ENCODE measurements at regions not wholly inside any gene's neighbourhood (a gene's known extent, or its start where the extent isn't known, plus 50 kb on each side); places are given as distances from the start of the nearest gene placed in this dataset.

DNA sequence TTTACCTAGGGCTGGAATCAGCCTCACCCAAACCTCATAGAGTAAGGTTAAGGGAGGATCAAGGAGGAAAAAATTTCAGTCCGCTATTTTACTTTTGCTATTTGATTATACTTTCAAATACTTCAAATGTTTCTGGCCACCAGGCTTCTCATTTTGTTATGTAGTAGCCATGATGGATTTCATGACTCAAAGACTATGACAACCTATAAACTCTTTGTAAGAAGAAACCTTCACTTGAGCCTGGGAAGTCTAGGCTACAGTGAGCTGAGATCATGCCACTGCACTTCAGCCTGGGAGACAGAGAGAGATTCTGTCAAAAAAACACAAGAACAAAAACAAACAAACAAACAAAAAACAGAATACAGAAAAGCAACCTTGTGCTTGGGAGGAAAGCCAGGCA, 293.6 kb upstream of the TNC start:
- H3K9me3 ChIP-seq (ENCODE audit: control insufficient read depth, insufficient read depth, low read depth, low read length): no peaks in the 10 kb centered on the region
- H3K4me3 ChIP-seq (ENCODE audit: low read depth in 2 of 2, low read length in 2 of 2): no peak overlapping the region
- DNase-seq (ENCODE audit: low read depth, low spot score) (no peak), ATAC-seq (no peak)
- H3K4me1 ChIP-seq (ENCODE audit: control insufficient read depth, insufficient read depth, low read length): no peaks in the 10 kb centered on the region
- ChIA-PET POLR2A (no interaction called here), CTCF (no interaction called here)
- H3K27me3 ChIP-seq (ENCODE audit: control insufficient read depth, insufficient read depth, low read length): no peaks in the 10 kb centered on the region
- BruUV-seq (replicated peaks): no TSS peak
- TF ChIP-seq, protein P1, sequence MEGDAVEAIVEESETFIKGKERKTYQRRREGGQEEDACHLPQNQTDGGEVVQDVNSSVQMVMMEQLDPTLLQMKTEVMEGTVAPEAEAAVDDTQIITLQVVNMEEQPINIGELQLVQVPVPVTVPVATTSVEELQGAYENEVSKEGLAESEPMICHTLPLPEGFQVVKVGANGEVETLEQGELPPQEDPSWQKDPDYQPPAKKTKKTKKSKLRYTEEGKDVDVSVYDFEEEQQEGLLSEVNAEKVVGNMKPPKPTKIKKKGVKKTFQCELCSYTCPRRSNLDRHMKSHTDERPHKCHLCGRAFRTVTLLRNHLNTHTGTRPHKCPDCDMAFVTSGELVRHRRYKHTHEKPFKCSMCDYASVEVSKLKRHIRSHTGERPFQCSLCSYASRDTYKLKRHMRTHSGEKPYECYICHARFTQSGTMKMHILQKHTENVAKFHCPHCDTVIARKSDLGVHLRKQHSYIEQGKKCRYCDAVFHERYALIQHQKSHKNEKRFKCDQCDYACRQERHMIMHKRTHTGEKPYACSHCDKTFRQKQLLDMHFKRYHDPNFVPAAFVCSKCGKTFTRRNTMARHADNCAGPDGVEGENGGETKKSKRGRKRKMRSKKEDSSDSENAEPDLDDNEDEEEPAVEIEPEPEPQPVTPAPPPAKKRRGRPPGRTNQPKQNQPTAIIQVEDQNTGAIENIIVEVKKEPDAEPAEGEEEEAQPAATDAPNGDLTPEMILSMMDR (IDR thresholded peaks at IDR 0.05): no peak
- no peak for TF ChIP-seq POLR2AphosphoS5 (IDR thresholded peaks at IDR 0.05; ENCODE audit: low read depth, low read length)
- TF ChIP-seq, protein P2, sequence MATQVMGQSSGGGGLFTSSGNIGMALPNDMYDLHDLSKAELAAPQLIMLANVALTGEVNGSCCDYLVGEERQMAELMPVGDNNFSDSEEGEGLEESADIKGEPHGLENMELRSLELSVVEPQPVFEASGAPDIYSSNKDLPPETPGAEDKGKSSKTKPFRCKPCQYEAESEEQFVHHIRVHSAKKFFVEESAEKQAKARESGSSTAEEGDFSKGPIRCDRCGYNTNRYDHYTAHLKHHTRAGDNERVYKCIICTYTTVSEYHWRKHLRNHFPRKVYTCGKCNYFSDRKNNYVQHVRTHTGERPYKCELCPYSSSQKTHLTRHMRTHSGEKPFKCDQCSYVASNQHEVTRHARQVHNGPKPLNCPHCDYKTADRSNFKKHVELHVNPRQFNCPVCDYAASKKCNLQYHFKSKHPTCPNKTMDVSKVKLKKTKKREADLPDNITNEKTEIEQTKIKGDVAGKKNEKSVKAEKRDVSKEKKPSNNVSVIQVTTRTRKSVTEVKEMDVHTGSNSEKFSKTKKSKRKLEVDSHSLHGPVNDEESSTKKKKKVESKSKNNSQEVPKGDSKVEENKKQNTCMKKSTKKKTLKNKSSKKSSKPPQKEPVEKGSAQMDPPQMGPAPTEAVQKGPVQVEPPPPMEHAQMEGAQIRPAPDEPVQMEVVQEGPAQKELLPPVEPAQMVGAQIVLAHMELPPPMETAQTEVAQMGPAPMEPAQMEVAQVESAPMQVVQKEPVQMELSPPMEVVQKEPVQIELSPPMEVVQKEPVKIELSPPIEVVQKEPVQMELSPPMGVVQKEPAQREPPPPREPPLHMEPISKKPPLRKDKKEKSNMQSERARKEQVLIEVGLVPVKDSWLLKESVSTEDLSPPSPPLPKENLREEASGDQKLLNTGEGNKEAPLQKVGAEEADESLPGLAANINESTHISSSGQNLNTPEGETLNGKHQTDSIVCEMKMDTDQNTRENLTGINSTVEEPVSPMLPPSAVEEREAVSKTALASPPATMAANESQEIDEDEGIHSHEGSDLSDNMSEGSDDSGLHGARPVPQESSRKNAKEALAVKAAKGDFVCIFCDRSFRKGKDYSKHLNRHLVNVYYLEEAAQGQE (IDR thresholded peaks at IDR 0.05; ENCODE audit: insufficient read depth in 1 of 2, low read depth in 2 of 2, low read length in 1 of 2): no peak
- no peak for TF ChIP-seq SIN3A (IDR thresholded peaks at IDR 0.05; ENCODE audit: borderline replicate concordance, insufficient read depth, low read depth, low read length)
- no peak for TF ChIP-seq TCF7L2 (IDR thresholded peaks at IDR 0.05; ENCODE audit: low read depth, low read length)
- H3K27ac ChIP-seq (ENCODE audit: low read length): no peak overlapping the region
- in situ Hi-C loops (cut with HindIII; ENCODE audit: low pct_unique_long_range_greater_than_20kb, low sequenced_read_pairs) (no loop called here), intact Hi-C loops (cut with micrococcal nuclease; ENCODE audit: unreplicated experiment) (no loop called here)
- no peaks in the 10 kb centered on the region for H3K36me3 ChIP-seq (ENCODE audit: control insufficient read depth, insufficient read depth, low read length)

- Histone ChIP-seq H3K27me3 (ENCODE audit: control insufficient read depth, insufficient read depth, low read length) (no peaks in the 10 kb centered on the region), H3K4me3 (ENCODE audit: low read depth in 2 of 2, low read length in 2 of 2) (no peak overlapping the region), H3K27ac (ENCODE audit: low read length) (no peak overlapping the region), H3K4me1 (ENCODE audit: control insufficient read depth, insufficient read depth, low read length) (no peaks in the 10 kb centered on the region), H3K36me3 (ENCODE audit: control insufficient read depth, insufficient read depth, low read length) (no peaks in the 10 kb centered on the region), H3K9me3 (ENCODE audit: control insufficient read depth, insufficient read depth, low read depth, low read length) (no peaks in the 10 kb centered on the region)
- in situ Hi-C loops (cut with HindIII; ENCODE audit: low pct_unique_long_range_greater_than_20kb, low sequenced_read_pairs) (no loop called here), intact Hi-C loops (cut with micrococcal nuclease; ENCODE audit: unreplicated experiment) (no loop called here)
- no peak for DNase-seq (ENCODE audit: low read depth, low spot score)
- ChIA-PET POLR2A (no interaction called here), CTCF (no interaction called here)
- no peak for ATAC-seq
- TF ChIP-seq, protein P1 (IDR thresholded peaks at IDR 0.05): no peak
- TF ChIP-seq TCF7L2 (IDR thresholded peaks at IDR 0.05; ENCODE audit: low read depth, low read length): no peak
- TF ChIP-seq, protein P2 (IDR thresholded peaks at IDR 0.05; ENCODE audit: insufficient read depth in 1 of 2, low read depth in 2 of 2, low read length in 1 of 2): no peak
- TF ChIP-seq POLR2AphosphoS5 (IDR thresholded peaks at IDR 0.05; ENCODE audit: low read depth, low read length): no peak
- no peak for TF ChIP-seq SIN3A (IDR thresholded peaks at IDR 0.05; ENCODE audit: borderline replicate concordance, insufficient read depth, low read depth, low read length)
- no TSS peak for BruUV-seq (replicated peaks)
Measured at GRCh38 chr9:115411993-115412452, 294.1 kb upstream of the TNC start.
